IMR-90 (cell line): ENCODE measurements at regions not wholly inside any gene's neighbourhood (a gene's known extent, or its start where the extent isn't known, plus 50 kb on each side); places are given as distances from the start of the nearest gene placed in this dataset.

Source experiments
- CEBPB ChIP-seq: IDR thresholded peaks from 2 replicates; pipeline ENCODE4 v1.6.1; 2012; ENCODE audit warnings: low read depth, low read length, improper control_type of control experiment
- SMC3 ChIP-seq: fragments of 150-350 bp; IDR thresholded peaks from 2 replicates; pipeline ENCODE4 v1.6.1; 2016; ENCODE audit warnings: low read depth, mild to moderate bottlenecking, antibody characterized with exemption, low read length, moderate library complexity
- TF ChIP-seq, protein P1 (sequence below): conservative IDR thresholded peaks from 2 replicates; pipeline ENCODE4 v1.5.1; 2012; ENCODE audit warnings: mild to moderate bottlenecking, low read depth, low read length, improper control_type of control experiment

DNA sequence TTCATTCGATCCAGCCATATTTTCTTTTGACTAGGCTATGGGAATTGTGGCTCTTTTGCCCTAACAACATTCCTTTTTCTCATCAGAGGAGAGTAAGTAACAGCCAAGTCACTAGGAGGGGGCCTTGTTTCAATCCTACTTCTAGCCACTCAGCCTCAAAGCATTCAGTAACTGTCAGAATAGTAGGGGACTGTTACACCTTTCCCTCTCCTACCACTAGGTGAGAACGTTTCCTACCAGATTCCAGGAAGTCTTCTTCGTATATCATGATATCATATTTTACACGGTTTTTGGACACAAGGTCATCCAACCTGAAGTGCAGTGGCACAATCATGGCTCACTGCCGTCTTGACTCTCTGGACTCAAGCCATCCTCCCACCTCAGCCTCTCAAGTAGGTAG lies 171.3 kb upstream of the CDH12 start:
- TF ChIP-seq, protein P1, sequence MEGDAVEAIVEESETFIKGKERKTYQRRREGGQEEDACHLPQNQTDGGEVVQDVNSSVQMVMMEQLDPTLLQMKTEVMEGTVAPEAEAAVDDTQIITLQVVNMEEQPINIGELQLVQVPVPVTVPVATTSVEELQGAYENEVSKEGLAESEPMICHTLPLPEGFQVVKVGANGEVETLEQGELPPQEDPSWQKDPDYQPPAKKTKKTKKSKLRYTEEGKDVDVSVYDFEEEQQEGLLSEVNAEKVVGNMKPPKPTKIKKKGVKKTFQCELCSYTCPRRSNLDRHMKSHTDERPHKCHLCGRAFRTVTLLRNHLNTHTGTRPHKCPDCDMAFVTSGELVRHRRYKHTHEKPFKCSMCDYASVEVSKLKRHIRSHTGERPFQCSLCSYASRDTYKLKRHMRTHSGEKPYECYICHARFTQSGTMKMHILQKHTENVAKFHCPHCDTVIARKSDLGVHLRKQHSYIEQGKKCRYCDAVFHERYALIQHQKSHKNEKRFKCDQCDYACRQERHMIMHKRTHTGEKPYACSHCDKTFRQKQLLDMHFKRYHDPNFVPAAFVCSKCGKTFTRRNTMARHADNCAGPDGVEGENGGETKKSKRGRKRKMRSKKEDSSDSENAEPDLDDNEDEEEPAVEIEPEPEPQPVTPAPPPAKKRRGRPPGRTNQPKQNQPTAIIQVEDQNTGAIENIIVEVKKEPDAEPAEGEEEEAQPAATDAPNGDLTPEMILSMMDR: no peak
- TF ChIP-seq SMC3: no peak
- TF ChIP-seq CEBPB: no peak
